Adrenal gland (tissue), 5 donors: ENCODE measurements at regions not wholly inside any gene's neighbourhood (a gene's known extent, or its start where the extent isn't known, plus 50 kb on each side); places are given as distances from the start of the nearest gene placed in this dataset.

Experiments
- POLR2A ChIP-seq, 2 donors: fragments of 450-650 bp; IDR thresholded peaks; one replicate each; pipeline ENCODE4 v1.6.1; 2017; ENCODE audit warnings: antibody characterized with exemption in 2 of 2, mild to moderate bottlenecking in 2 of 2, moderate library complexity in 1 of 2
- TF ChIP-seq, protein P1 (sequence below), 6 experiments: fragments of 450-650 bp in 4 of 6; fragments of 200-600 bp in 2 of 6; sonication (generic) in 1 of 6; IDR thresholded peaks; 1 replicate in 5 of 6; 2 replicates in 1 of 6; pipeline versions ENCODE4 v1.5.1 to v1.8.0; 2016 to 2021; ENCODE audit warnings: antibody characterized with exemption in 6 of 6, mild to moderate bottlenecking in 2 of 6, moderate library complexity in 1 of 6
- donor health status: DM: no; HTN: no; CAD: no.

DNA sequence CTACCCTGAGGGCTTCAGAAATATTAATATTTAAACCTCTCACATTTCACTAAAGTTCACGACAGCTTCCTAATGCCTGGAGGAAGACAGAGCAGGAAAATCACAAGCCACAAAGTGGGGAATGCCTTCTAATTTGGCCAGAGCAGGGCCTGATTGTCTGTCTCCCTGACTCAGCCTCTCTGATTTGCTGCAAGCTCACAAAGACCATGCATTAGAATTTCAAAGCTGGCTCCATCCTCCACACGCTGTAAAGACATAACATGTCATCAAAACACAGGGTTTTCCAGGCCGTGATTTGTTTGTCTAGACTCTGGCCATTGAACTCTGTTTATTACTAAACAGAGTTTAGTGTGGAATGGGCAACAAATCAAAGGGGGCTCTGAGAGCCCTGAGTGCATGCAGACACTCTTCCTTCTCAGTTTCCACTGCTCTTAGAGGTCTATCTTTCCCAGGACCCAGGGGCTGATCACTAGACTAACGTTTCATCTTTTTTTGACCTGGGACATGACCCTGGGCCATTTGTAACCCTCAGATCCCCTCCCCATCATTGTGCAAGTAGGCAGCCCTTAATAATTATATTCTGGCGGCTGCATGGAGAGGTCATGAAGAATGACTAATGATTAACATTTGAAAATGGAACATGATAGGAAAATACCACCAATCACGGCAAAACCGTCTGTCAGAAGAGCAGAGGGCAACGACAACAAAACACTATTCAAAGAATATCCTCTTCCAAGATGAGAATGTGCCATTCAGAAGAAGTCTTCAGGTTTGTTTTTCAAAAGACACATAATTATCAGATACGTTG, 140.2 kb downstream of the ENC1 start:
- no peak for TF ChIP-seq POLR2A (IDR thresholded peaks at IDR 0.05)
- TF ChIP-seq, protein P1, sequence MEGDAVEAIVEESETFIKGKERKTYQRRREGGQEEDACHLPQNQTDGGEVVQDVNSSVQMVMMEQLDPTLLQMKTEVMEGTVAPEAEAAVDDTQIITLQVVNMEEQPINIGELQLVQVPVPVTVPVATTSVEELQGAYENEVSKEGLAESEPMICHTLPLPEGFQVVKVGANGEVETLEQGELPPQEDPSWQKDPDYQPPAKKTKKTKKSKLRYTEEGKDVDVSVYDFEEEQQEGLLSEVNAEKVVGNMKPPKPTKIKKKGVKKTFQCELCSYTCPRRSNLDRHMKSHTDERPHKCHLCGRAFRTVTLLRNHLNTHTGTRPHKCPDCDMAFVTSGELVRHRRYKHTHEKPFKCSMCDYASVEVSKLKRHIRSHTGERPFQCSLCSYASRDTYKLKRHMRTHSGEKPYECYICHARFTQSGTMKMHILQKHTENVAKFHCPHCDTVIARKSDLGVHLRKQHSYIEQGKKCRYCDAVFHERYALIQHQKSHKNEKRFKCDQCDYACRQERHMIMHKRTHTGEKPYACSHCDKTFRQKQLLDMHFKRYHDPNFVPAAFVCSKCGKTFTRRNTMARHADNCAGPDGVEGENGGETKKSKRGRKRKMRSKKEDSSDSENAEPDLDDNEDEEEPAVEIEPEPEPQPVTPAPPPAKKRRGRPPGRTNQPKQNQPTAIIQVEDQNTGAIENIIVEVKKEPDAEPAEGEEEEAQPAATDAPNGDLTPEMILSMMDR (IDR thresholded peaks at IDR 0.05): no peak
